H1 (cell line): ENCODE measurements at regions not wholly inside any gene's neighbourhood (a gene's known extent, or its start where the extent isn't known, plus 50 kb on each side); places are given as distances from the start of the nearest gene placed in this dataset.

Experiments
- CTCF ChIA-PET: fragments of 300-600 bp; sonication (Branson Sonifier 250); formaldehyde crosslinking; loops from one replicate; lab custom pipeline; 2021; ENCODE audit not compliant: partially characterized antibody; lab: Charles Lee
- POLR2A ChIA-PET: fragments of 300-600 bp; sonication (Branson Sonifier 250); formaldehyde crosslinking; loops from one replicate; lab custom pipeline; 2021; ENCODE audit warnings: inconsistent platforms; ENCODE audit not compliant: partially characterized antibody; lab: Charles Lee
- DNase-seq, 2 experiments: peaks; one replicate each; pipeline versions ENCODE4 v3.0.0 to v3.0.0-alpha.2; 2010 to 2022; ENCODE audit warnings: low spot score in 2 of 2, low read depth in 1 of 2, mixed read lengths in 1 of 2
- FAIRE-seq: peaks from 2 replicates; lab custom pipeline; 2011; peaks lifted over from hg19 to GRCh38; lab: Jason Lieb, UNC
- H2AFZ ChIP-seq: 2 replicates; pipeline ENCODE4 v1.8.1; 2012; ENCODE audit warnings: low read length, inconsistent platforms
- H2AK5ac ChIP-seq: 2 replicates; pipeline ENCODE4 v1.6.1; 2013; ENCODE audit warnings: low read depth, low read length
- H2BK120ac ChIP-seq: replicated peaks from 2 replicates; pipeline ENCODE3; 2013; ENCODE audit warnings: low read depth, low read length, inconsistent platforms
- H2BK12ac ChIP-seq: 2 replicates; pipeline ENCODE4 v1.6.1; 2013; ENCODE audit warnings: low read depth, low read length
- H2BK15ac ChIP-seq: 2 replicates; pipeline ENCODE4 v1.6.1; 2013; ENCODE audit warnings: low read length
- H2BK20ac ChIP-seq: 2 replicates; pipeline ENCODE4 v1.6.1; 2013; ENCODE audit warnings: low read length
- H2BK5ac ChIP-seq: 2 replicates; pipeline ENCODE4 v1.6.1; 2013; ENCODE audit warnings: low read depth, low read length
- H3K14ac ChIP-seq: 2 replicates; pipeline ENCODE4 v1.6.1; 2013; ENCODE audit warnings: inconsistent platforms; ENCODE audit not compliant: insufficient read length
- H3K18ac ChIP-seq: 2 replicates; pipeline ENCODE4 v1.6.1; 2013; ENCODE audit warnings: low read length; ENCODE audit errors: extremely low read depth
- H3K23ac ChIP-seq: 2 replicates; pipeline ENCODE4 v1.6.1; 2013; ENCODE audit warnings: inconsistent platforms; ENCODE audit not compliant: insufficient read length
- H3K23me2 ChIP-seq: 2 replicates; pipeline ENCODE4 v1.6.1; 2013; ENCODE audit warnings: low read depth, low read length
- H3K27ac ChIP-seq: 2 replicates; pipeline ENCODE4 v1.6.1; 2011; ENCODE audit warnings: low read depth, low read length, inconsistent platforms
- H3K27me3 ChIP-seq, 4 experiments: replicated peaks in 1 of 4; 1 replicate in 1 of 4; 2 replicates in 3 of 4; pipeline versions ENCODE4 v1.6.1 to v1.8.1; 2011 to 2013; ENCODE audit warnings: low read length in 3 of 4, mild to moderate bottlenecking in 3 of 4, inconsistent platforms in 2 of 4, mixed read lengths in 2 of 4, moderate library complexity in 1 of 4; ENCODE audit not compliant: control insufficient read depth in 3 of 4, insufficient read depth in 3 of 4; ENCODE audit errors: extremely low read depth in 1 of 4
- H3K36me3 ChIP-seq, 4 experiments: 2 replicates each; pipeline versions ENCODE4 v1.6.1 to v1.8.1; 2011 to 2013; ENCODE audit warnings: mild to moderate bottlenecking in 4 of 4, low read length in 3 of 4, moderate library complexity in 2 of 4, control low read depth in 1 of 4, inconsistent platforms in 1 of 4; ENCODE audit not compliant: insufficient read depth in 4 of 4, control insufficient read depth in 2 of 4
- H3K4ac ChIP-seq: replicated peaks from 2 replicates; pipeline ENCODE3; 2013; ENCODE audit warnings: low read length, low read depth, mixed read lengths, inconsistent platforms; ENCODE audit not compliant: insufficient read length
- H3K4me1 ChIP-seq, 4 experiments: replicated peaks in 1 of 4; 1 replicate in 1 of 4; 2 replicates in 3 of 4; pipeline versions ENCODE4 v1.6.1 to v1.8.1; 2011 to 2013; ENCODE audit warnings: low read length in 3 of 4, inconsistent platforms in 2 of 4, mixed read lengths in 1 of 4; ENCODE audit not compliant: insufficient read depth in 4 of 4, control insufficient read depth in 3 of 4
- H3K4me2 ChIP-seq, 2 experiments: 2 replicates each; pipeline versions ENCODE4 v1.6.1 to v1.8.1; 2011 to 2013; ENCODE audit warnings: low read depth in 2 of 2, low read length in 2 of 2, control low read depth in 1 of 2, inconsistent platforms in 1 of 2, mild to moderate bottlenecking in 1 of 2; ENCODE audit not compliant: insufficient read depth in 1 of 2
- H3K4me3 ChIP-seq, 4 experiments: fragments of 200-600, 300-600 bp in 1 of 4; sonication (generic), shearing (Covaris generic), sonication (Bioruptor Twin) in 1 of 4; 2 replicates each; pipeline versions ENCODE4 v1.5.1 to v1.8.1; 2011 to 2016; ENCODE audit warnings: low read length in 4 of 4, low read depth in 3 of 4, control low read depth in 2 of 4, inconsistent platforms in 2 of 4, mild to moderate bottlenecking in 2 of 4, mixed read lengths in 1 of 4, moderate library complexity in 1 of 4; ENCODE audit not compliant: insufficient read depth in 2 of 4; ENCODE audit errors: extremely low read depth in 1 of 4
- H3K56ac ChIP-seq: replicated peaks from 2 replicates; pipeline ENCODE3; 2013; ENCODE audit warnings: low read depth, mild to moderate bottlenecking, mixed read lengths, low read length, inconsistent platforms; ENCODE audit not compliant: insufficient read length
- H3K79me1 ChIP-seq: 2 replicates; pipeline ENCODE4 v1.6.1; 2013; ENCODE audit warnings: low read depth, low read length, control low read depth
- H3K79me2 ChIP-seq, 2 experiments: 2 replicates each; pipeline versions ENCODE4 v1.6.1 to v1.8.1; 2012 to 2013; ENCODE audit warnings: low read length in 2 of 2, mild to moderate bottlenecking in 2 of 2, inconsistent platforms in 1 of 2; ENCODE audit not compliant: insufficient read depth in 2 of 2, control insufficient read depth in 1 of 2
- H3K9ac ChIP-seq, 4 experiments: replicated peaks in 1 of 4; 1 replicate in 1 of 4; 2 replicates in 3 of 4; pipeline versions ENCODE4 v1.6.1 to v1.8.1; 2011 to 2013; ENCODE audit warnings: low read depth in 3 of 4, low read length in 3 of 4, control low read depth in 2 of 4, mild to moderate bottlenecking in 2 of 4, moderate library complexity in 2 of 4, inconsistent platforms in 1 of 4; ENCODE audit errors: extremely low read depth in 1 of 4
- H3K9me3 ChIP-seq, 2 experiments: 2 replicates each; pipeline versions ENCODE4 v1.6.1 to v1.8.1; 2012 to 2013; ENCODE audit warnings: mild to moderate bottlenecking in 2 of 2, moderate library complexity in 2 of 2, control low read depth in 1 of 2, inconsistent platforms in 1 of 2, low read depth in 1 of 2, low read length in 1 of 2, mixed read lengths in 1 of 2; ENCODE audit not compliant: insufficient read depth in 2 of 2
- H4K20me1 ChIP-seq, 2 experiments: replicated peaks in 1 of 2; 2 replicates each; pipeline versions ENCODE3 to v1.8.1; 2011 to 2013; ENCODE audit warnings: inconsistent platforms in 2 of 2, low read length in 2 of 2, mild to moderate bottlenecking in 1 of 2; ENCODE audit not compliant: insufficient read depth in 2 of 2, control insufficient read depth in 1 of 2
- H4K5ac ChIP-seq: 2 replicates; pipeline ENCODE4 v1.6.1; 2013; ENCODE audit warnings: low read length, low read depth, mixed read lengths, inconsistent platforms; ENCODE audit not compliant: insufficient read length
- H4K8ac ChIP-seq: 2 replicates; pipeline ENCODE4 v1.8.0; 2013; ENCODE audit warnings: mild to moderate bottlenecking, moderate library complexity, low read length, inconsistent platforms; ENCODE audit not compliant: insufficient read depth; ENCODE audit errors: extremely low read depth
- H4K91ac ChIP-seq: replicated peaks from 2 replicates; pipeline ENCODE3; 2013; ENCODE audit warnings: low read length, mixed read lengths, inconsistent platforms; ENCODE audit not compliant: insufficient read length
- CTBP2 ChIP-seq: IDR thresholded peaks from 2 replicates; pipeline ENCODE4 v1.7.0; 2011; ENCODE audit warnings: borderline replicate concordance, mild to moderate bottlenecking, moderate library complexity, mixed read lengths, low read length; ENCODE audit not compliant: insufficient read depth, insufficient read length
- SP2 ChIP-seq: IDR thresholded peaks from 2 replicates; pipeline ENCODE4 v1.6.1; 2012; ENCODE audit warnings: mild to moderate bottlenecking, low read length, inconsistent platforms
- WGBS, 2 experiments: shearing (Covaris generic) in 1 of 2; methylation state at CpG; one replicate each; pipeline versions ENCODE4 v1.1.6 to v1.1.7; 2013 to 2015; ENCODE audit warnings: low lambda C conversion rate in 2 of 2, mixed read lengths in 2 of 2, inconsistent platforms in 1 of 2, low coverage in 1 of 2, missing lambda C conversion rate in 1 of 2; ENCODE audit not compliant: insufficient replicate concordance in 2 of 2, insufficient coverage in 1 of 2, insufficient read length in 1 of 2; ENCODE audit errors: extremely low coverage in 1 of 2, missing lambda C conversion rate in 1 of 2; 5-methylcytosine and 5-hydroxymethylcytosine counted together

DNA sequence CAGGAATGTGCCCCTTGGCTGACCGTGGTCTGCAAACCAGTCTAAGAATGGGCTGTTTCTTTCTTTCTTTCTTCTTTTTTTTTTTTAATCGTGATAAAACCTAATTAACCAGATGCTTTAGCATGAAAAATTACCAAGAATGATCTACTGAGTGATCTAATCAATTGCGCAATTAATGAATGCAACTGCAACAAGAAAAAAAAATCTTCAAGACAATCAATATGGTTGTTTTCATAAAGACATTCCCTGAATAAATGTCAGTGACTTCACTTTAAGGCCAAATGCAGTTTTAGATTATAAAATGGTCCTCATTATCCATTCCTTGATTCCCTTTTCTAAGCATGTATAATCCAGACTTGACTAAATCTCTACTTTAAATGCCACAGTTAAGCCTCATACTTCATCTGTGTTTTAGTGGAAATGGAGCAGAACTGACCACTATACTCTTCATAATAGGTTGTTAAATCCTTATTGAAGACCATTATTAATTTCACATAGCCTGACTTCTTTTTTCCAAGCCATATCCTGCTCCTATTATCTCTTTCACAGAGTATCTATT is 51.6 kb upstream of the SETD7 start:
- H3K36me3 ChIP-seq = no peaks in the 10 kb centered on the region
- 74% methylated on average over 3 of the region's 3 CpGs; no CpG with 5 or more reads in 1 of the 2 experiments for WGBS, 2 experiments
- H3K79me1 ChIP-seq = no peaks in the 10 kb centered on the region
- H2BK12ac ChIP-seq = no peak overlapping the region
- CTCF ChIA-PET = interaction anchor here (1.2 to 13.0 kb wide), 6 partner anchors 11 to 47 kb away, joined by 3 to 318 read pairs (median 28); no protein-coding TSS in a partner anchor
- no peaks in the 10 kb centered on the region for H3K9me3 ChIP-seq
- DNase-seq (no peak), FAIRE-seq (no peak)
- H3K27me3 ChIP-seq = peaks cover 0 to 2% (median 0%) of the 10 kb centered on the region in 4 experiments; a peak in 1 of 7 replicates
- H3K4me1 ChIP-seq = no peaks in the 10 kb centered on the region
- peak overlapping the region; percentile 2; the same call in 1 of the 2 replicates for H2BK20ac ChIP-seq
- H4K5ac ChIP-seq = no peak overlapping the region
- no peak overlapping the region for H2BK15ac ChIP-seq
- H2AFZ ChIP-seq = no peak overlapping the region
- H3K14ac ChIP-seq = no peak overlapping the region
- POLR2A ChIA-PET = no interaction called here
- no peak overlapping the region for H3K56ac ChIP-seq
- no peak overlapping the region for H2BK120ac ChIP-seq
- H3K4me3 ChIP-seq = no peak overlapping the region
- H3K4ac ChIP-seq = no peak overlapping the region
- no peak overlapping the region for H4K91ac ChIP-seq
- no peak overlapping the region for H3K27ac ChIP-seq
- H3K23ac ChIP-seq = no peak overlapping the region
- no peak overlapping the region for H3K18ac ChIP-seq
- H3K79me2 ChIP-seq = no peaks in the 10 kb centered on the region
- H2AK5ac ChIP-seq = no peak overlapping the region
- no peaks in the 10 kb centered on the region for H4K20me1 ChIP-seq
- no peak overlapping the region for H3K4me2 ChIP-seq
- no peak overlapping the region for H3K9ac ChIP-seq
- H4K8ac ChIP-seq = no peak overlapping the region
- H3K23me2 ChIP-seq = no peaks in the 10 kb centered on the region; the same call in 1 of the 2 replicates
- no peak overlapping the region for H2BK5ac ChIP-seq
- no peak for TF ChIP-seq SP2
- TF ChIP-seq CTBP2 = no peak
